ENCODE measurements at regions not wholly inside any gene's neighbourhood (a gene's known extent, or its start where the extent isn't known, plus 50 kb on each side); places are given as distances from the start of the nearest gene placed in this dataset.

DNA sequence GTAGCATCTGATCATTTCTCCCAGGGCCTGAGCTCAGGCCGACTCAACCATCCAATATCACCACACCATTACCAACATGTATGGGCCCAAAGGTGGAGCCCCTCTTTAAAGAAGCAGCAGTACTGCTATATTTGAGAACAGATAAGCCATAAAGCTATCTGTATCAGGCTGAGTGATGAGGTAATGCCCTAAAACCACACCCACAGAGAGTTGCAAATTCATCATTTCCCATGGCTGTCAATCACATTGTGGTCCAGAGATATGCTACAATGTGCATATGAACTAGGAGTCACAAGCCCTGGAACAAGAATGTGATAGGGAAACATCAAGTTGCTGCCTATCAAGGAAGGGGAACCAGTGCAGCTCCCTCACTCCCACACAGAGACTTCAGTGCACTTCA is 52.6 kb upstream of the GALNT13 start:
- no peak for DNase-seq

GRCh38 chr2:153819501-153819900 is 52.2 kb upstream of the GALNT13 start:
- DNase-seq: no peak
